HL-60/S4 treated with retinoic acid at 250 ng/mL for 4 days and 3 days (cell line): ENCODE measurements at regions not wholly inside any gene's neighbourhood (a gene's known extent, or its start where the extent isn't known, plus 50 kb on each side); places are given as distances from the start of the nearest gene placed in this dataset.
"Not testable (repeated sequence)": the region's sequence is repeated elsewhere in the genome, so short reads cannot be mapped to it uniquely, and the experiment has no call there.

Experiments
- in situ Hi-C: fragments of 300-500 bp; cut with MboI; formaldehyde crosslinking; loops from 2 replicates; pipeline ENCODE4 v1.7.0; 2022; ENCODE audit warnings: low sequenced_read_pairs

DNA sequence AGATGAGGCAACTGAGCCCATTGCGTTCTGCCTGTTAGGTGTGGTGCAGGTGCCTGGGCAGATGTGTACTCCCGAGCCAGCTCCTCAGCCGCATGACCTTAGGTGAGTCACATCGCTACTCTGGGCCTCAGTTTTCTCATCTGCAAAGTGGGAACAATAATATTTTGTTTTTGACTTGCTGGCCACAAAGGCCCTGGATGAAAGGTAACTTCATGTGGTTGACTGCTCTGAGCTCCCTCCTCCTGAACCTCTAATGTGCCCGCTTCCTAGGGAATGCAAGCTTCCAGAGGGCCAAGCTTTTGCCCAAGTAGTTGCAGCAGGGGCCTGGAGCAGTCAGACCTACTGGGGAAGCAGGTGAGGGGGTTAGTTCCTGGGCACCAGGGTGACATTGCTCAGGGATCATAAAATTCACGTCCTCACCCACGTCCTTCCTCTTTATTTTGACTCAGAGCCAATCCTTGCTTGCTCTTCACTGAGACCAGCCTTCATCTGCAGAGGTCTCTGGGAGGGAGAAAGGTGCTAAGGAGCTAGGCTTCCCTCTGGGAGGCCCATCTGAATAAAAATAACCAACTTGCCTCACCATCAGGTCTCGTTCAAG lies 149.0 kb upstream of the TLE3 start:
- in situ Hi-C loops: no loop called here

DNA sequence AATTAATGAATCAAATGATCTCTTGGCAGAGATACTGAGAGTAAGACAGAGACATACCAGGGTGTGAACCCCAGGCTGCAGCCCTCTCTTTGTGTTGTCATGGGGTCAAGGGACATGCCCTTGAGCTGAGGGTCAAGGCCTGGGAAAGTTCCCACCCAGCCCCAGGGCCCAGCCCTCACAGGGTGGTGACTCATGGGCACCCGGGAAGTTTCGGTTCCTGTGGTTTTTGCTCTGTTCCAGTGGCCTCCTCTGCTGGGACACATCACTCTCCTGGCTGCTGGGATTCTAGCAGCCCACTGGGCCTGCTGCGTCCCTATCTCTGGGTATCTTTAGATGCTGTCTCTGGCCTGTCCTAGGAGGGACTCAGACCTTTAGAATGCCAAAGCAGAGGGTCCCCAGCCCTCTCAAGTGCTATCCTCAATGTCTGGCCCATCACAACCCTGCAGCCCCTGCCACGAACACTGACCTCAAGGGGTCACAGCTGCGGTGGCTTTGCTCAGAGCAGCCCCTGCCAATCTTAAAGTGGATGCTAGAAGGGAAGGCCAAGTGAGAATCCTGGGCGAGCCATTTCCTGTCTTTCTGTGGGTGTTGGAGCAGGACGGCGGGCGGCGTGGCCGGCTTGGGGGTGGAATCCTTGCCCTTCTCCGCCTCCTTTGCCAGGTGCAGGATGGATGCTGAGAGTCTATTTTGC lies 148.4 kb upstream of the TLE3 start:
- in situ Hi-C loops: no loop called here

- in situ Hi-C loops: no loop called here
Observed at GRCh38 chr15:70244978-70245542, 147.3 kb upstream of the TLE3 start.

GRCh38 chr15:70243686-70244540 lies 146.2 kb upstream of the TLE3 start:
- in situ Hi-C loops: no loop called here

DNA sequence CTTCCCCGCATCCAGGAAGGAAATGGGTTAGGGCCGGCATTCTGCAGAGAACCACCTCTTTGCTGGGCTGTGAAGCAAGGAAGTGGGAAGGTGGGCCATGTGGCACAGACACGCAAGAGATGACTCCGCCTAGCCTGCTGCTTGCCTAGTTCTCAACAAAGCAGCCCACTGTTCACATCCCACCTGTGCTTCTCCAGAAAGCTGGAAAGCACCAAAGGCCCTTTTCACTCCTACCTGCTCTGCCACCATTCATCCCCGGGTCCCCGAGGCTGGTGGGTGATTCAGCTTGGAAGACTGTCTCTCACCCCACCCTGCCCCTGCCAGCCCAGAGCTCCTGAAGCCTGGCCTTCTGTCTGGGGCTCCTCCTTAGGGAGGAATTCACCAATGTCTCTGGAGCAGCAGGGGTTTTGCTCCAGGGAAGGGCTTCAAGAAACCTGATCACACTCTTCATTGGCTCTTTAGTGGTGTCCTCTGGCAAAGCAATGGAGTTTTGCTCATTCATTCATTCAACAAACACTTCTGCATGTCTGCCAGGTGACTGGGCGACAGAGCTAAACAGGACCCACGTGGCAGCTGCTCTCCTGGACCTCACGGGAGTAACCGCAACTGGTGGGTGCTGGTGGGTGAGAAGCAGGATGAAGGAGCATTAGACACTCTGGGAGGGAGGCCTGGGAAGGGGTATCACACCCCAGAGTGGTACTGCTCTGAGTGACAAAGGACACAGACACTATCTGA lies 145.4 kb upstream of the TLE3 start:
- in situ Hi-C loops: no loop called here

- in situ Hi-C loops: no loop called here
Observed at GRCh38 chr15:70241561-70242320, 144.0 kb upstream of the TLE3 start.

GRCh38 chr15:70240820-70241430 lies 143.2 kb upstream of the TLE3 start:
- in situ Hi-C loops: no loop called here

DNA sequence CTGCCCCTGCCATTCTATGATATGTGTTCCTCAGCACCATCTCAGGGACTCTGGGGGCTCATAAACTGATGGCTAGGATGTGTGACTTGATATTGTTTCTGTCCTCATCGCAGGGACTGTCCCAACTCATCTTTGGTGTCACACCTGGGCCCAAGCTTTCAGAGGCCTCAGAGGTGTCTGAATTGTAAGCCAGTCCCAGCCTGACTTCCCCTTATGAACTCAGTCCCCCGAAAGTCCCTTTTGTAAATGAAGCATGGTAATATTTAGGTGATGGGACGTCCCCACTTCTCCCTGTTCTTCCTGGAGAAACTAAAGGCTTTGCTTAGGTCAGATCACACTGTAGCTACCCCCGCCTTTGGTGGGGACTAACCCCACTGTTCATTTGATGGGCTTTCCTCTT lies 142.4 kb upstream of the TLE3 start:
- in situ Hi-C loops: no loop called here

DNA sequence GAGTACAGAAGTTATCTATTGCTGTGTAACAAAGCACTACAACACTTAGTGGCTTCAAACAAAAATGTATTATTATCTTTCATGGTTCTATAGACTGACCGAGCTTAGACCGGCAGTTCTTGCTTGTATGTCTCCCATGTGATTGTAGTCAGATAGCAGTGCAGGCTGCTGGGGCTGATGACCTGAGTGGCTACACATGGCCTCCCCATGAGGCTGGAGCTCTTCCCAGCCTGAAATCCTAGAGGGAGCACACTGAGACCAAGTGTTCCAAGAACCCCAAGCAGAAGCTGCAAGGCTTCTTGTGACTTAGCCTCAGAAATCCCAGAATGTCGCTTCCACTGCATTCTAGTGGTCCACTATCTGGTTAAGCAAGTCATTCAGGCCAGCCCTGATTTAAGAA lies 141.2 kb upstream of the TLE3 start:
- in situ Hi-C loops: no loop called here

- in situ Hi-C loops: no loop called here
Observed at GRCh38 chr15:70237626-70238025, 139.9 kb upstream of the TLE3 start.

DNA sequence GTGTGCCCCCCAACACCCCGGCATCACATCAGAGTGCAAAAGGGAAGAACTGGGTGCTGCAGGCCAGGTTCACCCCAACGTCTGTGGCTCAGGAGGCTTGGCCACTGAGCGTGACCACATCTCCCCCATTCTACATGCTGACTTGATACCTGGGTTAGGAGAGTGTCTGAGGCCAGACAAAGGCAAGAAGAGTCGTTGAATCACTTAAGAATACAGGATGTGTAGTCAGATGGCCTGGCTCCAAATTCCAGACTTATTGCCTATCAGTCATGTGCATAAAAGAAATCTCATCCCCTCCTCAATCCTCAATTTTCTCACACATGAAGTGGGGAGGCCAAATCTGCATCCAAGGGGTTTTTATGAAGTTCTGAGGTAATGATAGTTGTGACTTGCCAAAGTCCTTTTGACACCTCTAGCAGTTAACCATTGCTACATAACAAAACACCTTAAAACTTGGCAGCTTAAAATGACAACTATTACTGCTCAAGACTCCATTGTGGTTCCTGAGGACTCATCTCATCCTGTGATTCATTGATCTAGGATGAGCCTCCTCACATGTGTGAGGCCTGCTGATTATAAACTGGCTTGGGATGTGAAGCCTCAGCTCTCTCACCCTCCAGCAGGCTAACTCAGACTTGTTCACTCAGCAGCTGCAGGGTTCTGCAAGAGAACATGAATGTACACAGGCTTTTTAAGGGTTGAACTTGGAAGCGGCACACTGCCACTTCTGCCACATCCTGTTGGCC lies 138.8 kb upstream of the TLE3 start:
- in situ Hi-C loops: no loop called here

- in situ Hi-C loops: no loop called here
Observed at GRCh38 chr15:70235347-70235746, 137.6 kb upstream of the TLE3 start.

- in situ Hi-C loops: no loop called here
Observed at GRCh38 chr15:70234256-70234905, 136.7 kb upstream of the TLE3 start.

DNA sequence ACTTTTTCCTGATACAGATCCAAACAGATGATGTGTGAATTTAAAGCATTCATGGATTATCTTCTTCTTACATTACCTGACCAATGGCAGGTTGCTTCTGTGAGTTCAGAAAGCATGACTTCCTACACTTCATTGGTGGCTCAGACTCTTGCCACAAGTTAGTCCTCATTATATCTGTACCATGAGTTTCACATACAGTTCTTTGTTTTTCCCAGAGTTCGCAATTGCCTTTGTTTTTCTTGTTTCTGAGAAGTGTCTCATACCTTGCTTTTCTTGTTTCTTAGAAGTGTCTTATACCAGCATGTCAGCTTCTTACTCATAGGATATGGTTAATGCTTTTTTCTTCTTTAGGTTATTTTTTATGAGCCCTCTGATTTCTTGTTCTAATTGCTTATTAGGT lies 133.8 kb upstream of the TLE3 start:
- in situ Hi-C loops: no loop called here

DNA sequence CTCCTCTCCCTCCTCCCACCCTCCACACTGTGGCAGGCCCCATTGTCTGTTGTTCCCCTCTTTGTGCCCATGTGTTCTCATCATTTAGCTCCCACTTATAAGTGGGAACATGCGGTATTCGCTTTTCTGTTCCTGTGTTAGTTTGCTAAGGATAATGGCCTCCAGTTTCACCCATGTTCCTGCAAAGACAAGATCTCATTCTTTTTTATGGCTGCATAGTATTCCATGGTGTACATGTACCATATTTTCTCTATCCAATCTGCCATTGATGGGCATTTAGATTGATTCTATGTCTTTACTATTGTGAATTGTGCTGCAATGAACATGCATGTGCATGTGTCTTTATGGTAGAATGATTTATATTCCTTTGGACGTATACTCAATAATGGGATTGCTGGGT lies 130.2 kb upstream of the TLE3 start:
- in situ Hi-C loops: not testable (repeated sequence)

GRCh38 chr15:70227147-70227546 lies 129.4 kb upstream of the TLE3 start:
- in situ Hi-C loops: no loop called here

DNA sequence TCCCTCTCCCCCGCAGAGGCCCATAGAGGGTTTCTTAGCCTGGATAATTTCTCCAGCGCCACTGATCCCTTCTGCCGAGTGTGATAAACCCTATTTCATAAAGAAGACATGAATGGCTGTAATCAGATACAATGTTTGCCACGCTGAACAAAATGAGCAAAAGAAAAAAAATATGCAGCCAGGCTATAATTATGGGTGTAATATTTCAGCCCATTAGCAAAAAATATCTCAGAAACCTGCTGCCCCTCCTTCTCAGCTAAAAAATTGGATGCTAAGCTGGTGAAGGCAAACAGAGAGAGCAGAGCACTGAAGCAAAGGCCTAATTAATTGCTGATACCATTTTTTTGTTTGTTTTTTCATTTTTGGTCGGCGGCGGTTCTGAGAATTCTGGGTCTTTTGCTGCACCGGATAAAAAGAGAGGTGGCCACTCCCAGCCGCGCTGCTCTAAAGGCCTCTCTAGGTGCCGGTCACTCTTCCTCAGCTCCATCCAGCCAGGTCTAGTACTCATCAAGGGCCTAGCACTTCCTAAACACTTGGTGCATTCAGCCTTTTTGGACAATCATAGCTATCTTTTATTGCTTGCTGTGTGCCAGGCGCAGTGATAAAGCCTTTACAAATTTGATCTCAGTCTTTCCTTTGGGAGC lies 128.7 kb upstream of the TLE3 start:
- in situ Hi-C loops: no loop called here

- in situ Hi-C loops: no loop called here
Observed at GRCh38 chr15:70225416-70225815, 127.7 kb upstream of the TLE3 start.
